ENCODE measurements at regions not wholly inside any gene's neighbourhood (a gene's known extent, or its start where the extent isn't known, plus 50 kb on each side); places are given as distances from the start of the nearest gene placed in this dataset.

GRCh38 chr10:124340033-124340760, 78.5 kb downstream of the OAT start:
- Histone ChIP-seq H3K4me3 (no peak overlapping the region), H3K27me3 (no peaks in the 10 kb centered on the region), H3K9me3 (peaks cover 0 to 8% (median 0%) of the 10 kb centered on the region in 12 donors), H3K27ac (no peak overlapping the region), H3K36me3 (no peaks in the 10 kb centered on the region), H3K4me1 (peaks cover 0 to 16% (median 0%) of the 10 kb centered on the region in 12 donors)
- intact Hi-C loops (cut with DNase I) = no loop called here
- DNase-seq (no peak), ATAC-seq (peak in 2 of 4 donors; percentile 12 to 45)
- TF ChIP-seq CTCF (IDR thresholded peaks at IDR 0.05) (no peak), POLR2A (IDR thresholded peaks at IDR 0.05) (no peak)
- WGBS, 4 donors = 81 to 84% (median 82%) methylated on average over 9 to 10 of the region's 10 CpGs

GRCh38 chr10:124339119-124340032, 79.3 kb downstream of the OAT start:
- Histone ChIP-seq H3K27me3 (no peaks in the 10 kb centered on the region), H3K36me3 (no peaks in the 10 kb centered on the region), H3K9me3 (peaks cover 0 to 8% (median 0%) of the 10 kb centered on the region in 12 donors), H3K27ac (no peak overlapping the region), H3K4me3 (no peak overlapping the region), H3K4me1 (peaks cover 0 to 16% (median 0%) of the 10 kb centered on the region in 12 donors)
- 84 to 88% (median 84%) methylated on average over 9 to 16 of the region's 16 CpGs for WGBS, 4 donors
- no peak for TF ChIP-seq CTCF (IDR thresholded peaks at IDR 0.05)
- TF ChIP-seq POLR2A (IDR thresholded peaks at IDR 0.05) = no peak
- intact Hi-C loops (cut with DNase I) = no loop called here
- ATAC-seq (peak in 1 of 4 donors; percentile 25), DNase-seq (no peak)

- WGBS, 4 donors = 71 to 84% (median 76%) methylated on average over 4 of the region's 4 CpGs
- Histone ChIP-seq H3K4me3 (no peak overlapping the region), H3K4me1 (peaks cover 0 to 16% (median 0%) of the 10 kb centered on the region in 12 donors), H3K9me3 (peaks cover 0 to 8% (median 0%) of the 10 kb centered on the region in 12 donors), H3K27ac (no peak overlapping the region), H3K27me3 (no peaks in the 10 kb centered on the region), H3K36me3 (no peaks in the 10 kb centered on the region)
- ATAC-seq (no peak), DNase-seq (no peak)
- TF ChIP-seq CTCF (IDR thresholded peaks at IDR 0.05) (no peak), POLR2A (IDR thresholded peaks at IDR 0.05) (no peak)
- intact Hi-C loops (cut with DNase I) = no loop called here
Observed at GRCh38 chr10:124338276-124338925, 80.3 kb downstream of the OAT start.
